ENCODE measurements at regions not wholly inside any gene's neighbourhood (a gene's known extent, or its start where the extent isn't known, plus 50 kb on each side); places are given as distances from the start of the nearest gene placed in this dataset.

DNA sequence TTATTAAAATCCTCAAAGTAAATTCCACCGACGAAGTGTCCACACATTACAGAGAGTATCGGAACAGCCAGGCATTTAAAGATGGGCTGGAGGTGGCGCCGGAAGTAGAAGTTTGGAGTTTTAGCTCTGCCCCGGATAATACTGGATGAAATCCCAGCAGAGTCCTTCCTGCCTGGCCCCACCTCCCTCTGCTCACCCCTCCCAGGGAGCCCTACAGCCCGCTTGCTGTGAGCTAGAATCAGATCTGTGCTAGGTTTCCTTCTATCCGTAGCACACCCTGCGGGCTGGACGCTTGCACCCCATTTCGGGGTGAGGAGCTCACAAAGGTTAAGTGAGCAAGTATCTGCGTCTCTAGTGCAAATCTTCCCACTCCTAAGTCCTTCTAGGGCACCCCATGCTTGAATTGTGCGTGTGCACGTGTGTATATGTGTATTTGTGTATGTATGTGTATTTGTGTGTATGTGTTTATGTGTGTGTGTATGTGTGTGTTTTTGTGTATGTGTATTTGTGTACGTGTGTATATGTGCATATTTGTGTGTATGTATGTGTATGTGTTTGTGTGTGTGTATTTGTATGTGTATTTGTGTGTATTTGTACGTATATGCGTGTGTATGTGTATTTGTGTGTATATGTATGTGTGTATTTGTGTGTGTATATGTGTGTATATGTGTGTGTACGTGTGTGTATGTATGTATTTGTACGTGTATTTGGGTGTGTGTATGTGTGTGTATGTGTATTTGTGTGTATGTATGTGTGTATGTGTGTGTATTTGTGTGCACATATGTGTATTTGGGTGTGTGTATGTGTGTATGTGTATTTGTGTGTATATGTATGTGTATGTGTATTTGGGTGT is 61.4 kb downstream of the HAPSTR1 start:
- DNase-seq (ENCODE audit: low spot score): no peak
- TF ChIP-seq, protein P1, sequence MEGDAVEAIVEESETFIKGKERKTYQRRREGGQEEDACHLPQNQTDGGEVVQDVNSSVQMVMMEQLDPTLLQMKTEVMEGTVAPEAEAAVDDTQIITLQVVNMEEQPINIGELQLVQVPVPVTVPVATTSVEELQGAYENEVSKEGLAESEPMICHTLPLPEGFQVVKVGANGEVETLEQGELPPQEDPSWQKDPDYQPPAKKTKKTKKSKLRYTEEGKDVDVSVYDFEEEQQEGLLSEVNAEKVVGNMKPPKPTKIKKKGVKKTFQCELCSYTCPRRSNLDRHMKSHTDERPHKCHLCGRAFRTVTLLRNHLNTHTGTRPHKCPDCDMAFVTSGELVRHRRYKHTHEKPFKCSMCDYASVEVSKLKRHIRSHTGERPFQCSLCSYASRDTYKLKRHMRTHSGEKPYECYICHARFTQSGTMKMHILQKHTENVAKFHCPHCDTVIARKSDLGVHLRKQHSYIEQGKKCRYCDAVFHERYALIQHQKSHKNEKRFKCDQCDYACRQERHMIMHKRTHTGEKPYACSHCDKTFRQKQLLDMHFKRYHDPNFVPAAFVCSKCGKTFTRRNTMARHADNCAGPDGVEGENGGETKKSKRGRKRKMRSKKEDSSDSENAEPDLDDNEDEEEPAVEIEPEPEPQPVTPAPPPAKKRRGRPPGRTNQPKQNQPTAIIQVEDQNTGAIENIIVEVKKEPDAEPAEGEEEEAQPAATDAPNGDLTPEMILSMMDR (IDR thresholded peaks at IDR 0.05): no peak
- H3K27ac ChIP-seq: no peak overlapping the region

DNA sequence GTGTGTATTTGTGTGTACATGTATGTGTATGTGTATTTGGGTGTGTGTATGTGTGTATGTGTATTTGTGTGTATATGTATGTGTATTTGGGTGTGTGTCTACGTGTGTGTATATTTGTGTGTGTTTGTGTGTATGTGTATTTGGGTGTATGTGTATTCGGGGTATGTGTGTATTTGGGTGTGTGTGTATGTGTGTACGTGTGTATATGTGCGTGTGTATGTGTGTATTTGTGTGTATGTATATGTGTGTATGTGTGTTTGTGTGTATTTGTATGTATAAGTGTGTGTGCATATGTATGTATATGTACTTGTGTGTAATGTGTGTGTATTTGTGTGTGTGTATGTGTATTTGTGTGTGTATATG is 62.0 kb downstream of the HAPSTR1 start:
- DNase-seq (ENCODE audit: low spot score): no peak
- H3K4me1 ChIP-seq: no peaks in the 10 kb centered on the region
- no peaks in the 10 kb centered on the region for H3K36me3 ChIP-seq
- H3K4me3 ChIP-seq: no peak overlapping the region
- TF ChIP-seq, protein P1 (IDR thresholded peaks at IDR 0.05): no peak
- H3K9me3 ChIP-seq: no peaks in the 10 kb centered on the region
- H3K27me3 ChIP-seq: no peaks in the 10 kb centered on the region
- H3K27ac ChIP-seq: no peak overlapping the region

More for the DNA sequence above, 61.4 kb downstream of the HAPSTR1 start:
- Histone ChIP-seq H3K36me3 (no peaks in the 10 kb centered on the region), H3K4me3 (no peak overlapping the region), H3K27me3 (no peaks in the 10 kb centered on the region), H3K4me1 (no peaks in the 10 kb centered on the region), H3K9me3 (no peaks in the 10 kb centered on the region)

DNA sequence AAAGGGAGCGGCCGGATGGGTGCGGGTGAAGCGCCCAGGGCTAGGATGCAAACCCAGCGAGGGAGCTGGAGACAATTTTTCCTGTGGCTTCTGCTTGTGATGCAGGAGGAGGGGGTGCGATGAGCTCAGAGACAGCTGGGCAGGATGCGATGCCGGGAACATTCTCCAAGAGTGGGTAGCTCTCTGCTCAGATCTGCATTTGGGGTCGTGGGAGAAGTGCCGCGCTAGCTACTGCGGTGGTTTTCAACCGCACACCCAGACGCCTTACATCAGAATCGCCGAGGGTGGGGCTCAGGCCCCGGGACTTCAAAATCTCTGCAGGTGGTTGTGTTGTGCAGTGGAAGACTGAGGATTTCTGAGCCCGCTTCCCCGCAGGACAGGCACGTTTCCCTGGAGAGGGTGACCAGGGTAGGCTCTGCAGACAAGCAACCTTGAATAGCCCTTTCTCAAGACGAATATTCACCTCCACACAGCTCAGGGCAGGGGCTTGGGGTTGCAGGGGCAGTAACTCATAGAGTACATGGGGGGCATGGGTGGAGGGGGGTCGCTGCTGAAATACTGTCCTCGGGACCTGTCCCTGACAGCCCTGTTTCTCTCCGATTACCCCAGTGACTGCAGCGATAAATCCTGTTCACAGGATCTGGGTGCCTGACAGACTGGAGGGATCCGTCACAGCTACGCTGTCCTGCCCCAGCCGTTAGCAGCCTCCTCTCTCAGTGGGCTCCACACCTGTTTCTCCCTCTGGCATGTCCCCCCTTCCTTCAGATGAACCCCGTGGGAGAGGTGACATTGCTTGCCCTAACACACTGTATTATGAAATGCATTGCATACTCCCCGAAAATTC is 63.3 kb downstream of the HAPSTR1 start:
- Histone ChIP-seq H3K9me3 (no peaks in the 10 kb centered on the region), H3K36me3 (no peaks in the 10 kb centered on the region), H3K27ac (no peak overlapping the region), H3K27me3 (no peaks in the 10 kb centered on the region), H3K4me1 (no peaks in the 10 kb centered on the region), H3K4me3 (no peak overlapping the region)
- DNase-seq (ENCODE audit: low spot score): no peak
- TF ChIP-seq, protein P1 (IDR thresholded peaks at IDR 0.05): no peak

DNA sequence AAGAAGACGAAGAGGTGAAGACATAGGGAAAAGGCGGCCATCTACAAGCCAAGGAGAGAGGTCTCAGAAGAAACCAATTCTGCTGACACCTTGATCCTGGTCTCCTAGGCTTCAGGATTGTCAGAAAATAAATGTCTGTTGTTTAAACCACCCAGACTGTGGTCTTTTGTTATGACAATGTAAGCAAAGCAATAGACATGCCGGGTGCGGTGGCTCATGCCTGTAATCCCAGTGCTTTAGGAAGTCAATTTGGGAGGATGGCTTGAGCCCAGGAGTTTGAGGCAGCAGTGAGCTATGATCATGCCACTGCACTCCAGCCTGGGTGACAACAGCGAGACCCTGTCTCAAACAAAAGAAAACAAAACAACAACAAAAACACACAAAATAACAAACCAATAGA is 64.4 kb downstream of the HAPSTR1 start:
- H3K9me3 ChIP-seq: no peaks in the 10 kb centered on the region
- no peak overlapping the region for H3K4me3 ChIP-seq
- H3K4me1 ChIP-seq: no peaks in the 10 kb centered on the region
- TF ChIP-seq, protein P1 (IDR thresholded peaks at IDR 0.05): no peak
- H3K27ac ChIP-seq: no peak overlapping the region
- DNase-seq (ENCODE audit: low spot score): no peak
- H3K36me3 ChIP-seq: no peaks in the 10 kb centered on the region
- no peaks in the 10 kb centered on the region for H3K27me3 ChIP-seq

DNA sequence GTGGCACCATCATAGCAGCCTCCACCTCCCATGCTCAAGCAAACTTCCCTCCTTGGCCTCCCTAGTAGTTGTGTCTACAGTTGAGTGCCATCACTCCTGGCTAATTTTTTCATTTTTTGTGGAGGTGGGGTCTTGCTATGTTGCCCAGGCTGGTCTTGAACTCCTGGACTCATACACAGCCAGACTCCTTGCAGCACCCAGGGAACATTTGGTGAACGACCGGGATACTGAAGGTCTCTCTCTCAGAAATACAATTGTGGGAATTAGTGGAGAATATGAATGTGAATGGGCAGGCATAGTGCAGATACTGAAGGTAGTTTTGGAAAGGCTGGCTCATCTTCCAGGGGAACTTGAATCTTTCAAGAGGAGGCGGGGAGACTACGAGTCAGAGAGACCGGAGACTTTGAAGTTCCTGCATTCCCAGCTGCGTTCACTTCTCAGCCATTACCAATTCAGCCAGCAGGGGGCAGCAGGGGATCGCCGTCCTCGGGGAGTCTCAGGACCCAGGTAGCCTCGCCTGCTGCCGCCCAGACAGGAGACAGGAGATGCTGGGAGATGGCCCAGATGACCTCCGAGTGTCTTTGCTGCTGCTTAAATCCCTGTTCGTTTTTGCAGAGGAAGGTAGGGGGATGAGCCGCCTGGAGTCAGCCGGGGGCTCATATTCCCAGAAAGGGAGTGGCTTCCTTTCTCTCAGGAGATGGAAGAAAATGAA is 68.6 kb downstream of the HAPSTR1 start:
- no peak for DNase-seq (ENCODE audit: low spot score)
- Histone ChIP-seq H3K36me3 (no peaks in the 10 kb centered on the region), H3K27me3 (no peaks in the 10 kb centered on the region), H3K4me3 (no peak overlapping the region), H3K4me1 (no peaks in the 10 kb centered on the region), H3K27ac (no peak overlapping the region), H3K9me3 (no peaks in the 10 kb centered on the region)
- TF ChIP-seq, protein P1 (IDR thresholded peaks at IDR 0.05): peak; percentile 38 to 69

Data from right atrium auricular region (tissue), 2 donors.